GM12878 (cell line): ENCODE measurements at regions not wholly inside any gene's neighbourhood (a gene's known extent, or its start where the extent isn't known, plus 50 kb on each side); places are given as distances from the start of the nearest gene placed in this dataset.

Experiments used
- ATAC-seq: fragments of 200-7000 bp; cut with Tn5 transposase; 3 replicates; pipeline ENCODE4 v1.9.1; 2020; ENCODE audit warnings: mild to moderate bottlenecking, moderate library complexity
- BruUV-seq: library from RNA; stranded (reverse); fragments of 400-500 nt; replicated peaks from 2 replicates; lab custom pipeline; 2021; lab: Mats Ljungman, UMichigan
- CTCF ChIA-PET: fragments of 300-600 bp; sonication (Branson Sonifier 250); formaldehyde crosslinking; extraction: SDS; loops from one replicate; lab custom pipeline; 2021; ENCODE audit warnings: inconsistent platforms; lab: Yijun Ruan, JAX
- POLR2A ChIA-PET: fragments of 350-600 bp; formaldehyde crosslinking; extraction: SDS; loops from one replicate; lab custom pipeline; 2021; ENCODE audit warnings: inconsistent platforms; lab: Charles Lee
- RAD21 ChIA-PET: fragments of 300-600 bp; sonication (Branson Sonifier 250); formaldehyde crosslinking; loops from one replicate; lab custom pipeline; 2023; ENCODE audit warnings: antibody characterized with exemption; ENCODE audit not compliant: unreplicated experiment; lab: Charles Lee
- SMC1A ChIA-PET: fragments of 300-600 bp; sonication (Branson Sonifier 250); formaldehyde crosslinking; loops from one replicate; lab custom pipeline; 2023; ENCODE audit not compliant: unreplicated experiment, uncharacterized antibody; lab: Charles Lee
- DNase-seq: peaks from one replicate; pipeline ENCODE4 v3.0.0-alpha.2; 2011; ENCODE audit warnings: low read depth, low spot score
- FAIRE-seq: peaks from 3 replicates; lab custom pipeline; 2011; peaks lifted over from hg19 to GRCh38; lab: Jason Lieb, UNC
- H2AFZ ChIP-seq: 2 replicates; pipeline ENCODE4 v1.6.0; 2011; ENCODE audit warnings: low read depth, low read length, control low read depth; ENCODE audit not compliant: control insufficient read depth
- H3K27ac ChIP-seq: 2 replicates; pipeline ENCODE4 v1.5.1; 2011; ENCODE audit warnings: control low read depth; ENCODE audit not compliant: control insufficient read depth, insufficient read depth
- H3K27me3 ChIP-seq, 2 experiments: replicated peaks in 1 of 2; 2 replicates each; pipeline versions ENCODE4 v1.6.0 to v1.6.1; 2011; ENCODE audit warnings: low read length in 1 of 2; ENCODE audit not compliant: control insufficient read depth in 2 of 2, insufficient read depth in 2 of 2
- H3K36me3 ChIP-seq, 2 experiments: 2 replicates each; pipeline ENCODE4 v1.5.1; 2011; ENCODE audit warnings: low read length in 1 of 2; ENCODE audit not compliant: control insufficient read depth in 2 of 2, insufficient read depth in 2 of 2
- H3K4me1 ChIP-seq: 2 replicates; pipeline ENCODE4 v1.6.1; 2011; ENCODE audit warnings: mild to moderate bottlenecking, low read length, moderate library complexity, mixed read lengths; ENCODE audit not compliant: control insufficient read depth, insufficient read depth
- H3K4me2 ChIP-seq: 2 replicates; pipeline ENCODE4 v1.6.0; 2011; ENCODE audit warnings: control low read depth; ENCODE audit not compliant: control insufficient read depth, insufficient read depth
- H3K4me3 ChIP-seq: fragments of 200-600 bp; sonication (generic); 2 replicates; pipeline ENCODE4 v1.5.1; 2016
- H3K79me2 ChIP-seq: 2 replicates; pipeline ENCODE4 v1.6.0; 2011; ENCODE audit warnings: low read length; ENCODE audit not compliant: control insufficient read depth, insufficient read depth
- H3K9ac ChIP-seq: 2 replicates; pipeline ENCODE4 v1.8.0; 2011; ENCODE audit warnings: low read length, control low read depth, mixed read lengths; ENCODE audit not compliant: control insufficient read depth, insufficient read depth
- H3K9me3 ChIP-seq: replicated peaks from 3 replicates; pipeline ENCODE4 v1.5.1; 2011; ENCODE audit warnings: mild to moderate bottlenecking, low read length; ENCODE audit not compliant: control insufficient read depth, insufficient read depth
- H4K20me1 ChIP-seq: 2 replicates; pipeline ENCODE4 v1.6.0; 2011; ENCODE audit not compliant: control insufficient read depth, insufficient read depth
- BHLHE40 ChIP-seq, 2 experiments: fragments of 450-650 bp in 1 of 2; IDR thresholded peaks; 2 replicates each; pipeline ENCODE4 v1.6.1; 2011 to 2017; ENCODE audit warnings: low read depth in 2 of 2, borderline replicate concordance in 1 of 2, improper control_type of control experiment in 1 of 2, low read length in 1 of 2, mild to moderate bottlenecking in 1 of 2
- CHD2 ChIP-seq: IDR thresholded peaks from 2 replicates; pipeline ENCODE4 v1.6.1; 2011; ENCODE audit warnings: low read depth, low read length, improper control_type of control experiment, borderline replicate concordance
- HDAC2 ChIP-seq: fragments of 200-600 bp; sonication (generic); IDR thresholded peaks from 2 replicates; pipeline ENCODE4 v1.6.1; 2017
- HDAC6 ChIP-seq: fragments of 200-600 bp; sonication (generic); IDR thresholded peaks from one replicate; pipeline ENCODE4 v1.8.0; 2017; ENCODE audit warnings: antibody characterized with exemption; ENCODE audit not compliant: unreplicated experiment
- LARP7 ChIP-seq: fragments of 450-650 bp; IDR thresholded peaks from 2 replicates; pipeline ENCODE4 v1.6.1; 2017; ENCODE audit warnings: mild to moderate bottlenecking
- RB1 ChIP-seq: fragments of 450-650 bp; formaldehyde crosslinking; IDR thresholded peaks from 2 replicates; pipeline ENCODE4 v1.6.1; 2017; ENCODE audit warnings: mild to moderate bottlenecking, borderline replicate concordance
- SKIL ChIP-seq: fragments of 450-650 bp; IDR thresholded peaks from 2 replicates; pipeline ENCODE4 v1.6.1; 2017; ENCODE audit warnings: mild to moderate bottlenecking, low read depth, inconsistent platforms; ENCODE audit not compliant: poor library complexity, severe bottlenecking
- WRNIP1 ChIP-seq: IDR thresholded peaks from 2 replicates; pipeline ENCODE4 v1.6.1; 2011; ENCODE audit warnings: low read depth, low read length, improper control_type of control experiment, borderline replicate concordance
- YY1 ChIP-seq: IDR thresholded peaks from 2 replicates; pipeline ENCODE4 v1.6.1; 2011; ENCODE audit warnings: low read depth, mild to moderate bottlenecking, low read length
- WGBS: methylation state at CpG from one replicate; pipeline ENCODE4 v1.1.6; 2016; ENCODE audit warnings: low lambda C conversion rate; ENCODE audit not compliant: insufficient replicate concordance, insufficient coverage; ENCODE audit errors: missing lambda C conversion rate; 5-methylcytosine and 5-hydroxymethylcytosine counted together
- in situ Hi-C: fragments of 300-500 bp; cut with MboI; formaldehyde crosslinking; loops from 9 replicates; pipeline ENCODE4 v1.14.3; 2018; ENCODE audit warnings: mixed read lengths
- intact Hi-C: fragments of 100-400 bp; cut with micrococcal nuclease; formaldehyde crosslinking; loops from one replicate; pipeline ENCODE4 v1.14.2; 2022; ENCODE audit not compliant: unreplicated experiment

GRCh38 chr22:47963660-47964059 lies 1201.2 kb downstream of the TBC1D22A start:
- Histone ChIP-seq H4K20me1 (no peaks in the 10 kb centered on the region), H3K4me3 (no peak overlapping the region), H3K36me3 (no peaks in the 10 kb centered on the region), H3K27me3 (no peaks in the 10 kb centered on the region), H3K27ac (no peak overlapping the region), H2AFZ (no peak overlapping the region), H3K9me3 (peaks cover 1% of the 10 kb centered on the region; the same call in 1 of the 3 replicates), H3K4me1 (no peaks in the 10 kb centered on the region), H3K79me2 (no peaks in the 10 kb centered on the region), H3K9ac (no peak overlapping the region), H3K4me2 (no peak overlapping the region)
- ATAC-seq = no peak
- TF ChIP-seq YY1 (no peak), HDAC6 (no peak)
- intact Hi-C loops = no loop called here
- ChIA-PET CTCF (no interaction called here), POLR2A (no interaction called here), RAD21 (no interaction called here), SMC1A (no interaction called here)
- WGBS = 40% methylated on average over 6 of the region's 6 CpGs
- no peak for FAIRE-seq
- in situ Hi-C loops = no loop called here
- no TSS peak for BruUV-seq
- no peak for DNase-seq

GRCh38 chr22:47957649-47958048 lies 1195.2 kb downstream of the TBC1D22A start:
- Histone ChIP-seq H4K20me1 (no peaks in the 10 kb centered on the region), H3K79me2 (no peaks in the 10 kb centered on the region), H3K27me3 (no peaks in the 10 kb centered on the region), H3K36me3 (no peaks in the 10 kb centered on the region), H3K9ac (no peak overlapping the region), H3K4me1 (no peaks in the 10 kb centered on the region), H3K27ac (no peak overlapping the region), H3K4me3 (no peak overlapping the region), H3K9me3 (peaks cover 1% of the 10 kb centered on the region; the same call in 1 of the 3 replicates), H2AFZ (no peak overlapping the region), H3K4me2 (no peak overlapping the region)
- SMC1A ChIA-PET = no interaction called here
- FAIRE-seq (no peak), DNase-seq (no peak), ATAC-seq (no peak)
- RAD21 ChIA-PET = no interaction called here
- WGBS = 50% methylated on average over 2 of the region's 2 CpGs
- no peak for TF ChIP-seq CHD2
- TF ChIP-seq WRNIP1 = no peak
- TF ChIP-seq SKIL = no peak
- TF ChIP-seq RB1 = no peak
- TF ChIP-seq LARP7 = no peak
- no peak for TF ChIP-seq HDAC2
- no peak for TF ChIP-seq BHLHE40 (IDR thresholded peaks at IDR 0.05; ENCODE audit: borderline replicate concordance in 1 of 2, low read depth in 2 of 2, low read length in 1 of 2)
- POLR2A ChIA-PET = no interaction called here
- no TSS peak for BruUV-seq
- CTCF ChIA-PET = no interaction called here
- in situ Hi-C loops (no loop called here), intact Hi-C loops (no loop called here)
